ENCODE measurements at regions not wholly inside any gene's neighbourhood (a gene's known extent, or its start where the extent isn't known, plus 50 kb on each side); places are given as distances from the start of the nearest gene placed in this dataset.

GRCh38 chr20:23299673-23300050, 50.9 kb upstream of the NXT1 start:
- no peaks in the 10 kb centered on the region for H3K4me1 ChIP-seq
- no peak for DNase-seq (ENCODE audit: low spot score)
- H3K27me3 ChIP-seq, result no peaks in the 10 kb centered on the region
- no peak overlapping the region for H3K4me3 ChIP-seq
- H3K9me3 ChIP-seq, result no peaks in the 10 kb centered on the region
- no peak for TF ChIP-seq CTCF (IDR thresholded peaks at IDR 0.05)
- H3K27ac ChIP-seq, result no peak overlapping the region
- H3K36me3 ChIP-seq, result no peaks in the 10 kb centered on the region

GRCh38 chr20:23298926-23299672, 51.5 kb upstream of the NXT1 start:
- TF ChIP-seq CTCF (IDR thresholded peaks at IDR 0.05), result no peak
- H3K4me3 ChIP-seq, result no peak overlapping the region
- no peaks in the 10 kb centered on the region for H3K4me1 ChIP-seq
- H3K36me3 ChIP-seq, result no peaks in the 10 kb centered on the region
- H3K27me3 ChIP-seq, result no peaks in the 10 kb centered on the region
- no peak for DNase-seq (ENCODE audit: low spot score)
- no peaks in the 10 kb centered on the region for H3K9me3 ChIP-seq
- no peak overlapping the region for H3K27ac ChIP-seq

- Histone ChIP-seq H3K36me3 (no peaks in the 10 kb centered on the region), H3K27ac (no peak overlapping the region), H3K4me3 (no peak overlapping the region), H3K9me3 (no peaks in the 10 kb centered on the region), H3K27me3 (no peaks in the 10 kb centered on the region), H3K4me1 (no peaks in the 10 kb centered on the region)
- no peak for DNase-seq (ENCODE audit: low spot score)
- TF ChIP-seq CTCF (IDR thresholded peaks at IDR 0.05), result no peak
These were observed 52.4 kb upstream of the NXT1 start for GRCh38 chr20:23298155-23298554.

GRCh38 chr20:23296841-23297701, 53.5 kb upstream of the NXT1 start:
- no peak for TF ChIP-seq CTCF (IDR thresholded peaks at IDR 0.05)
- no peaks in the 10 kb centered on the region for H3K27me3 ChIP-seq
- H3K4me3 ChIP-seq, result no peak overlapping the region
- no peaks in the 10 kb centered on the region for H3K36me3 ChIP-seq
- H3K4me1 ChIP-seq, result no peaks in the 10 kb centered on the region
- no peak overlapping the region for H3K27ac ChIP-seq
- no peak for DNase-seq (ENCODE audit: low spot score)
- H3K9me3 ChIP-seq, result no peaks in the 10 kb centered on the region

- H3K4me1 ChIP-seq, result no peaks in the 10 kb centered on the region
- no peak for TF ChIP-seq CTCF (IDR thresholded peaks at IDR 0.05)
- H3K36me3 ChIP-seq, result no peaks in the 10 kb centered on the region
- DNase-seq (ENCODE audit: low spot score), result no peak
- H3K27me3 ChIP-seq, result no peaks in the 10 kb centered on the region
- H3K9me3 ChIP-seq, result no peaks in the 10 kb centered on the region
- no peak overlapping the region for H3K4me3 ChIP-seq
- no peak overlapping the region for H3K27ac ChIP-seq
These were observed 54.7 kb upstream of the NXT1 start for GRCh38 chr20:23295934-23296333.

Measured in right atrium auricular region (tissue), 2 donors.